ENCODE measurements at regions not wholly inside any gene's neighbourhood (a gene's known extent, or its start where the extent isn't known, plus 50 kb on each side); places are given as distances from the start of the nearest gene placed in this dataset.
"Not testable (repeated sequence)": the region's sequence is repeated elsewhere in the genome, so short reads cannot be mapped to it uniquely, and the experiment has no call there.

DNA sequence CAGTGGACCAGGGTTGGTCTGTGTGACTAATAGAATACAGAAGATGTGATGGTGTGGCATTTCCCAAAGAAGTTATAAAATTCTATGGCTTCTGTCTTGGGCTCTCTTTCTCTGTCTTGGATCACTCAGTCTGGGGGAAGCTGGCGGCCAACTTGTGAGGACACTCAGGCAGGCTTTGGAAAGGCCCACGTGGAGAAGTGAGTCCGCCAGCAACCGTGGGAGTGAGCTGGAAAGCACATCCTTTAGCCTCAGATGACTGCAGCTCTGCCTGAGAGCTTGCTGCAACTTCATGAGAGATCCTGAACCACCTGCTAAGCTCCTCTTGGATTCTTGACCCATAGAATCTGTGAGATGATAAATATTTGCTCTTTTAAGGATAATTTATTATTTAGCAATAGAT is 72.0 kb upstream of the RASGRP1 start:
- POLR2A ChIA-PET, result no interaction called here
- peaks cover 21% of the 10 kb centered on the region for H3K27me3 ChIP-seq (ENCODE audit: control insufficient read depth, insufficient read depth, low read length)
- H3K9me3 ChIP-seq (ENCODE audit: control insufficient read depth, insufficient read depth, low read length), result no peaks in the 10 kb centered on the region
- H3K4me3 ChIP-seq (ENCODE audit: low read depth, low read length), result no peak overlapping the region
- CTCF ChIA-PET, result no interaction called here
- TF ChIP-seq, protein P1, sequence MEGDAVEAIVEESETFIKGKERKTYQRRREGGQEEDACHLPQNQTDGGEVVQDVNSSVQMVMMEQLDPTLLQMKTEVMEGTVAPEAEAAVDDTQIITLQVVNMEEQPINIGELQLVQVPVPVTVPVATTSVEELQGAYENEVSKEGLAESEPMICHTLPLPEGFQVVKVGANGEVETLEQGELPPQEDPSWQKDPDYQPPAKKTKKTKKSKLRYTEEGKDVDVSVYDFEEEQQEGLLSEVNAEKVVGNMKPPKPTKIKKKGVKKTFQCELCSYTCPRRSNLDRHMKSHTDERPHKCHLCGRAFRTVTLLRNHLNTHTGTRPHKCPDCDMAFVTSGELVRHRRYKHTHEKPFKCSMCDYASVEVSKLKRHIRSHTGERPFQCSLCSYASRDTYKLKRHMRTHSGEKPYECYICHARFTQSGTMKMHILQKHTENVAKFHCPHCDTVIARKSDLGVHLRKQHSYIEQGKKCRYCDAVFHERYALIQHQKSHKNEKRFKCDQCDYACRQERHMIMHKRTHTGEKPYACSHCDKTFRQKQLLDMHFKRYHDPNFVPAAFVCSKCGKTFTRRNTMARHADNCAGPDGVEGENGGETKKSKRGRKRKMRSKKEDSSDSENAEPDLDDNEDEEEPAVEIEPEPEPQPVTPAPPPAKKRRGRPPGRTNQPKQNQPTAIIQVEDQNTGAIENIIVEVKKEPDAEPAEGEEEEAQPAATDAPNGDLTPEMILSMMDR (IDR thresholded peaks at IDR 0.05; ENCODE audit: low read depth, low read length), result no peak
- DNase-seq (ENCODE audit: low read depth, low spot score), result no peak
- no peak overlapping the region for H3K27ac ChIP-seq (ENCODE audit: low read depth, low read length)

DNA sequence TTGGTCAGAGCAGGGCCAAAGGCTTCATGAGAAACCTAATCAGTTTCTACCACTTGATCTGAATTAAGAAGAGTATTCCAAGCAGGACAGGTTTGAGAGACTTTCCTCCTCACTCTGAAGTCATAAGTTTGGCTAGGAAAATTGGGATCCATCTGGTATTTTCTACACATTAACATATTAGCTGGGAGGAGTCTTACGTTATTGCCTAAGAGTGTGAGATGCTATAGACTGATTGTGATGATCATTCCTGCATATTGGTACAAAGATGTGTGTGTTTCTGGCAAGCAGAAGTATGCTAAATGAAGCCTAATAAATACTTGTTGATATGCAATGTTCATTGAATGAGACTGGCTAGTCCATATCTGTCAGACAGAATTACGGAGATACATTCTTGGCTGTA is 73.5 kb upstream of the RASGRP1 start:
- Histone ChIP-seq H3K9me3 (ENCODE audit: control insufficient read depth, insufficient read depth, low read length) (no peaks in the 10 kb centered on the region), H3K4me3 (ENCODE audit: low read depth, low read length) (no peak overlapping the region), H3K27ac (ENCODE audit: low read depth, low read length) (no peak overlapping the region), H3K27me3 (ENCODE audit: control insufficient read depth, insufficient read depth, low read length) (peaks cover 23% of the 10 kb centered on the region)
- DNase-seq (ENCODE audit: low read depth, low spot score), result no peak
- CTCF ChIA-PET, result no interaction called here
- TF ChIP-seq, protein P1 (IDR thresholded peaks at IDR 0.05; ENCODE audit: low read depth, low read length), result no peak
- POLR2A ChIA-PET, result no interaction called here

DNA sequence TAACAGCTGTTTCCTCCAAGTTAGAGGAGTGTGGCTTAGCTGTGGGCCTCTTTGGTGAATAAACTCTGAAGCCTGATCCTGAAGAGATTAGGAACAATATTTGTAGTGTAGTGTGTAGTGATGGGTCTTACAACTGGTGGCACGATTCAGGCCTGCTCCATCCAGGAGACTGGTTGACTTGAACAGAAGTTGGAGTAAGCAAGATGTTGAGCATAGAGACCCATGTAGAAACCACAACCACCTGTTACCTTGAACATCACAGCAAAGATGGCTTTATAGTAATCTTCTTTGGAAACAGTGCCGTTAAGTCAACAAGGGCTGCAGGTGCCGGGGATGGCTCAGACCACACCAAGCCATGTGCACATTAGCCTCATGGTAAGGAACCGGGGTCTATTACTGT is 74.2 kb upstream of the RASGRP1 start:
- TF ChIP-seq, protein P1 (IDR thresholded peaks at IDR 0.05; ENCODE audit: low read depth, low read length), result no peak
- Histone ChIP-seq H3K27ac (ENCODE audit: low read depth, low read length) (no peak overlapping the region), H3K4me3 (ENCODE audit: low read depth, low read length) (no peak overlapping the region), H3K9me3 (ENCODE audit: control insufficient read depth, insufficient read depth, low read length) (no peaks in the 10 kb centered on the region), H3K27me3 (ENCODE audit: control insufficient read depth, insufficient read depth, low read length) (peaks cover 23% of the 10 kb centered on the region)
- CTCF ChIA-PET, result no interaction called here
- no peak for DNase-seq (ENCODE audit: low read depth, low spot score)
- POLR2A ChIA-PET, result no interaction called here

DNA sequence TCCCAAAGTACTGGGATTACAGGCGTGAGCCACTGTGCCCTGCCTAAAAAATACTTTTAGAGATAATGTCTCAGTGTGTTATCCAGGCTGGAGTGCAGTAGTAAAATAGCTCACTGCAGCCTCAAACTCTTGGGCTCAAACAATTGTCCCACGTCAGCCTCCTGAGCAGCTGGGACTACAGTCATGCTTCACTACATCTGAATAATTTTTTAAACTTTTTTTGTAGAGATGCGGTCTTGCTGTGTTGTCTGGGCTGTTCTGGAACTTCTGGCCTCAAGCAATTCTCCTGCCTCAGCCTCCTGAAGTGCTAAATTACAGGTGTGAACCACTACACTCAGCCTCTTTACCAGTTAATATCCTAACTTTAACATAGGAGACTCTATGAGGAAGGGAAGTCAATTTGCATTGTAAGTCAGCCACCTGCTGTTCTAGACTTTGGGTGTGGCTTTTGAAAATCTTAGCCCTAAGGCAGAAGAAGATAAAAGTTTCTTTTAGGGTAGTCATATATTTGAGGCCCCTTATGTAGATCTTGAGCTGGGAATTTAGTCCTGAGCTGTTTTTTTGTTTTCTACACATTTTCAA is 78.2 kb upstream of the RASGRP1 start:
- H3K27ac ChIP-seq (ENCODE audit: low read depth, low read length), result no peak overlapping the region
- DNase-seq (ENCODE audit: low read depth, low spot score), result no peak
- ChIA-PET POLR2A (no interaction called here), CTCF (interaction anchor here (1.2 kb wide), 1 partner anchor 57 kb away, joined by 3 read pairs; no protein-coding TSS in a partner anchor)
- TF ChIP-seq, protein P1 (IDR thresholded peaks at IDR 0.05; ENCODE audit: low read depth, low read length), result no peak
- no peak overlapping the region for H3K4me3 ChIP-seq (ENCODE audit: low read depth, low read length)
- peaks cover 22% of the 10 kb centered on the region for H3K27me3 ChIP-seq (ENCODE audit: control insufficient read depth, insufficient read depth, low read length)
- H3K9me3 ChIP-seq (ENCODE audit: control insufficient read depth, insufficient read depth, low read length), result peaks cover 3% of the 10 kb centered on the region

DNA sequence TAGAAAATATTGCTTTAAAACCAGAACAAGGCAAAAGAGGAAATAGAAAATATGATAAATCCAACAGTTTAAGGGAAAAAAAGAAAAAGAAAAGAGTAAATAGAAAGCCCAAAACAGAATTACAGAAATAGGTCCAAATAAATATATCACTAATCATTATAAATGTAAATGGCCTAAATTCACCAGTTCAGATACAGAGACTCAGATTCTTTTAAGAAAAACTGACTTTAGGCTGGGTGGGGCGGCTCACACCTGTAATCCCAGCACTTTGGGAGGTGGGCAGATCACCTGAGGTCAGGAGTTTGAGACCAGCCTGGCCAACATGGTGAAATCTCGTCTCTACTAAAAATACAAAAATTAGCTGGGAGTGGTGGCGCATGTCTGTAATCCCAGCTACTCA is 79.7 kb upstream of the RASGRP1 start:
- CTCF ChIA-PET; DNase-seq (ENCODE audit: low read depth, low spot score); H3K9me3 ChIP-seq (ENCODE audit: control insufficient read depth, insufficient read depth, low read length); POLR2A ChIA-PET; H3K27ac ChIP-seq (ENCODE audit: low read depth, low read length); H3K4me3 ChIP-seq (ENCODE audit: low read depth, low read length): not testable (repeated sequence)
- H3K27me3 ChIP-seq (ENCODE audit: control insufficient read depth, insufficient read depth, low read length), result peaks cover 29% of the 10 kb centered on the region

DNA sequence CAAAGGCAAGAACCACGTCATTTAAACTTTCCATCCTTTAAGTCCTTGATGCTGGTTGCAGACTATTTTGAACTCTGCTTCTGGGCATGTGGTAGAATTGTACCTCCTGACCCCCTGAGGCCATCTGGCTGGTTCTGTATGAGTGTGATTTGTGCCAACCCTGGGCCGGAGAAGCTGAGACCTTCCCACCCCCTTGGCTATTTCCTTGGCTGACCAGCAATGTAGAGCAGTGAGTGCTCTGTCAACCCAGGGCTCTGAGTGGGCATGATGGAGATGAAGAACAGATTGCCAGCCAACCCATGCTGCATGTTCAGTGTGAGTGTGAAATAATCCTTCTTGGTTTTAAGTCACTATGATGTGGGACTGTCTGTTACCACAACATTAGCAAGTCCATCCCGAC is 82.1 kb upstream of the RASGRP1 start:
- TF ChIP-seq, protein P1 (IDR thresholded peaks at IDR 0.05; ENCODE audit: low read depth, low read length), result no peak
- no peak for DNase-seq (ENCODE audit: low read depth, low spot score)
- Histone ChIP-seq H3K27me3 (ENCODE audit: control insufficient read depth, insufficient read depth, low read length) (peaks cover 37% of the 10 kb centered on the region), H3K27ac (ENCODE audit: low read depth, low read length) (no peak overlapping the region), H3K4me3 (ENCODE audit: low read depth, low read length) (no peak overlapping the region), H3K9me3 (ENCODE audit: control insufficient read depth, insufficient read depth, low read length) (peaks cover 3% of the 10 kb centered on the region)
- CTCF ChIA-PET, result no interaction called here
- POLR2A ChIA-PET, result no interaction called here
